Cardiac muscle cell (in vitro differentiated cells and primary cell): ENCODE measurements at regions not wholly inside any gene's neighbourhood (a gene's known extent, or its start where the extent isn't known, plus 50 kb on each side); places are given as distances from the start of the nearest gene placed in this dataset.
A peak's percentile ranks its signal among the peaks of the same experiment; 100 is the strongest.

Source experiments
- DNase-seq, 2 donors: peaks; one replicate each; pipeline versions ENCODE4 v3.0.0 to v3.0.0-alpha.2; 2010 to 2017; ENCODE audit warnings: low read depth in 1 of 2, low spot score in 1 of 2
- H3K27ac ChIP-seq: fragments of 200-600 bp; sonication (generic); 2 replicates; pipeline ENCODE4 v1.5.1; 2016
- H3K27me3 ChIP-seq: fragments of 200-600 bp; sonication (generic); 2 replicates; pipeline ENCODE4 v1.6.0; 2016; ENCODE audit warnings: control low read depth
- H3K36me3 ChIP-seq: fragments of 200-600 bp; sonication (generic); 2 replicates; pipeline ENCODE4 v1.5.1; 2016; ENCODE audit warnings: control low read depth
- H3K4me1 ChIP-seq: fragments of 200-600 bp; sonication (generic); 2 replicates; pipeline ENCODE4 v1.8.1; 2017; ENCODE audit warnings: low read depth, mild to moderate bottlenecking, mixed run types
- H3K4me3 ChIP-seq: fragments of 200-600 bp; sonication (generic); 2 replicates; pipeline ENCODE4 v1.5.1; 2016; ENCODE audit warnings: mild to moderate bottlenecking
- H3K9me3 ChIP-seq: fragments of 200-600 bp; sonication (generic); 2 replicates; pipeline ENCODE4 v1.5.1; 2017; ENCODE audit warnings: low read depth, mild to moderate bottlenecking, control low read depth
- TF ChIP-seq, protein P1 (sequence below): IDR thresholded peaks from 2 replicates; pipeline ENCODE4 v1.5.1; 2012; ENCODE audit warnings: low read depth, mild to moderate bottlenecking, low read length

DNA sequence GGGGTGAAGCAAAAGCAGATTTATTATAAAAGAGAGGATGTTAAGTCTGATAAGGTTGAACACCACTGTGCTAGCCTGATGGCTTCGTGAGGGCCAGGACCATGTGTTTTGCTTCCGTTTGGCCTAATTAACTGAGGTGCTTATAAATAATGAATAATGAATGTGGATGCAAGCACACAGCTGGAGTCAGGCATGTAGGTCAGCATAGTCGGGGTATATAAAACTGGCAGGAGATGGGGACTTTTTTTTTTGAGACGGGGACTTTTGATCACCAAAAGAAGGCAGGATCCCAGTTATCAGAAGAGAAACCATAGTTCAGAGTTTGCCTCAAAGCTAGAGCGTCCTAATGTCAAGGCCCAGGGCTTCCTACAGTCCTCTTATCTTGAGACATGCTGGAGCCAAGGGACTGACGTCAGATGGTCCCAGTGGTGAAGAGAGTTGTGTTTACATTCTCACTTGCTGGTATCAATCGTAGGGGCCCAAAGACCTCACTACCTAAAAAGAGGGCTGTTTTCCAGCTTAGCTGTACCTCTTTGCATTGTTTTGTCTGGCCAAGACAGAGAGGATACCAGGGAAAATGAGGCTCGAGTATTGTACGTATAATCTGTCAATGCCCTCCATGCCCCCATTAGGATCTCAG is 50.4 kb downstream of the RTL9 start:
- H3K4me3 ChIP-seq: no peak overlapping the region
- H3K4me1 ChIP-seq: peaks cover 30% of the 10 kb centered on the region
- DNase-seq: peak; percentile 66 to 70
- TF ChIP-seq, protein P1, sequence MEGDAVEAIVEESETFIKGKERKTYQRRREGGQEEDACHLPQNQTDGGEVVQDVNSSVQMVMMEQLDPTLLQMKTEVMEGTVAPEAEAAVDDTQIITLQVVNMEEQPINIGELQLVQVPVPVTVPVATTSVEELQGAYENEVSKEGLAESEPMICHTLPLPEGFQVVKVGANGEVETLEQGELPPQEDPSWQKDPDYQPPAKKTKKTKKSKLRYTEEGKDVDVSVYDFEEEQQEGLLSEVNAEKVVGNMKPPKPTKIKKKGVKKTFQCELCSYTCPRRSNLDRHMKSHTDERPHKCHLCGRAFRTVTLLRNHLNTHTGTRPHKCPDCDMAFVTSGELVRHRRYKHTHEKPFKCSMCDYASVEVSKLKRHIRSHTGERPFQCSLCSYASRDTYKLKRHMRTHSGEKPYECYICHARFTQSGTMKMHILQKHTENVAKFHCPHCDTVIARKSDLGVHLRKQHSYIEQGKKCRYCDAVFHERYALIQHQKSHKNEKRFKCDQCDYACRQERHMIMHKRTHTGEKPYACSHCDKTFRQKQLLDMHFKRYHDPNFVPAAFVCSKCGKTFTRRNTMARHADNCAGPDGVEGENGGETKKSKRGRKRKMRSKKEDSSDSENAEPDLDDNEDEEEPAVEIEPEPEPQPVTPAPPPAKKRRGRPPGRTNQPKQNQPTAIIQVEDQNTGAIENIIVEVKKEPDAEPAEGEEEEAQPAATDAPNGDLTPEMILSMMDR: no peak
- H3K27me3 ChIP-seq: no peaks in the 10 kb centered on the region
- H3K27ac ChIP-seq: peak overlapping the region; percentile 90
- no peaks in the 10 kb centered on the region for H3K36me3 ChIP-seq
- no peaks in the 10 kb centered on the region for H3K9me3 ChIP-seq

DNA sequence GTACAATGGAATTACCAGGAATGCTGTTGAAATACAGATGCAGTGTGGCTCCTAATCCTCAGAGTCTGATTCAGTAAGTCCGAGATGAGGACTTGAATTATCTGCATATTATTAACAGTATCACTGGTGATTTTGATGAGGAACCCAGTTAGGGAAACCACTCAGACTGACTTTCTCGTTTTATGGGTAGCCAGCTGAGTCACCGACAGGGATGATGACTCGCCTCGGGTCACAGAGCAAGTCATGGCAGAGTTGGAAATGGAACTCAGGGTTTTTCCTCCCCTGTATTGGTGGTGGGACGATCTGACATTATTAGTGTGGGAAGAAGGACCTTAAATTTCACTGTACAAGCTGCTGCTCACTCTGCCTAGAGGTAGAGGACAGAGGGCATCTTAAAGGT is 51.3 kb downstream of the RTL9 start:
- Histone ChIP-seq H3K36me3 (no peaks in the 10 kb centered on the region), H3K27ac (peak overlapping the region; percentile 90), H3K4me1 (peaks cover 37% of the 10 kb centered on the region), H3K27me3 (no peaks in the 10 kb centered on the region), H3K4me3 (no peak overlapping the region), H3K9me3 (no peaks in the 10 kb centered on the region)
- TF ChIP-seq, protein P1: no peak
- no peak for DNase-seq

DNA sequence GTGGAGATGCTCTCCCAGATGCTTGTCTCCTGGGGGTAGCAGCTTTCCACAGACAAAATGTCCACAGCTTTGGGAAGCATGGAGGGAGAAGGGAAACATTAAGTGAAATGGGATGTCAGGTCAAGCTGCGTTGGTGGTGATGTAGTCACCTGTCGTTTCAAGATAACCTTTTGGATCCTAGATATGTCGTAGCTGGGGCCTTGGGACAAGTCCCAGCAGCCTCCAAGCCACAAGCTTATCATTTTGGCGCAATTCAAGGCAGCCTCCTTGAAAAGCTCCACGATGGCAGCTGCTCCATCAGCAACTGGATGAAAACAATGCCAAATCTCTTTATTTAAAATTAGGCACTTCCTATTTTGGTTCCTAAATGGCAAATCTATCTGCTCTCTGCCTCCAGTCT is 52.0 kb downstream of the RTL9 start:
- H3K36me3 ChIP-seq: no peaks in the 10 kb centered on the region
- no peaks in the 10 kb centered on the region for H3K27me3 ChIP-seq
- H3K4me3 ChIP-seq: no peak overlapping the region
- H3K9me3 ChIP-seq: no peaks in the 10 kb centered on the region
- TF ChIP-seq, protein P1: no peak
- H3K27ac ChIP-seq: peak overlapping the region; percentile 90
- peaks cover 43% of the 10 kb centered on the region for H3K4me1 ChIP-seq
- no peak for DNase-seq

GRCh38 chrX:110412971-110413726 is 54.5 kb downstream of the RTL9 start:
- H3K36me3 ChIP-seq: no peaks in the 10 kb centered on the region
- peak; percentile 75 to 94 for DNase-seq
- H3K9me3 ChIP-seq: no peaks in the 10 kb centered on the region
- no peak overlapping the region for H3K4me3 ChIP-seq
- H3K27me3 ChIP-seq: no peaks in the 10 kb centered on the region
- H3K4me1 ChIP-seq: peaks cover 45% of the 10 kb centered on the region
- no peak overlapping the region for H3K27ac ChIP-seq
- TF ChIP-seq, protein P1: peak; percentile 76

GRCh38 chrX:110413727-110414124 is 55.1 kb downstream of the RTL9 start:
- Histone ChIP-seq H3K36me3 (no peaks in the 10 kb centered on the region), H3K4me3 (no peak overlapping the region), H3K4me1 (peaks cover 46% of the 10 kb centered on the region), H3K27ac (no peak overlapping the region), H3K9me3 (no peaks in the 10 kb centered on the region), H3K27me3 (no peaks in the 10 kb centered on the region)
- TF ChIP-seq, protein P1: no peak
- DNase-seq: no peak
